NCI-H2227 (cell line): ENCODE measurements at regions not wholly inside any gene's neighbourhood (a gene's known extent, or its start where the extent isn't known, plus 50 kb on each side); places are given as distances from the start of the nearest gene placed in this dataset.

Source experiments
- DNase-seq: peaks from one replicate; lab custom pipeline; 2025; ENCODE audit not compliant: unreplicated experiment; lab: John Stamatoyannopoulos, UW

DNA sequence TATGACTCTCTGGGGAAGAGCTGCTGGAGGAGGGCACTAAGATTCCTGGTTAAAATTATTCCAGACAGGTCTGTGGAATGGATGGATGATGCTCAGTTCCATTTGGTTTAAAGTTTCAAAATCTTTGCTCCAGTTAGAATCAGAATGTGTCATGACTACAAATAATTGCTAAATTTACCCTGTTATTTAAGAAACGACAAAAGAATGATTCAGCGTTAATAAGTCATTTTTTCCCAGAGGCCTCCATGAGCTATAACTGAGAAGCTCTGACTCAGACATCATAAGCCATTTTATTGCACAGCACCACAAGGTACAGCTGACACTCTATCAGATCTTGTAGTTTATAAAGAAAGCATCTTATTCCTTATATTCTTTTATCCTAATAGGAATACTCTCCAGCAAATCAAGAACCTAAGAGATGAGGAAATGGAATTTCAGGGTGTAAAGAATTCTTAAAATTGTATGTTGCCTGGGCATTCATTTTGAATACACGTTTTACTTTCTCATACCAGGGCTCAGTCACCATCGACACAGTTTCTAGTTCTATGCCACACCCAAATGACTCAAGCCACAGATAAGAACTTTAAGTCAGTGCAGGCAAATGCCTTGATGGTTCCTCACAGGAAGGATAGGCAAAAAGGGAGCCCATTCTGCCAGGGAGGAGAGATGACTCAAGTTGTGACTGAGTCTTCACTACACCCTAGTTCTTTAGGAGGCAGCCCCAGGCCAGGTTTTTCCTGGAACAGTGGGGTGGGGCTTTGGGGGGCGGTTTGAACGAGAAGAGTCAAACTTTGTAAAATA, 636.0 kb downstream of the MMUT start:
- no peak for DNase-seq

DNA sequence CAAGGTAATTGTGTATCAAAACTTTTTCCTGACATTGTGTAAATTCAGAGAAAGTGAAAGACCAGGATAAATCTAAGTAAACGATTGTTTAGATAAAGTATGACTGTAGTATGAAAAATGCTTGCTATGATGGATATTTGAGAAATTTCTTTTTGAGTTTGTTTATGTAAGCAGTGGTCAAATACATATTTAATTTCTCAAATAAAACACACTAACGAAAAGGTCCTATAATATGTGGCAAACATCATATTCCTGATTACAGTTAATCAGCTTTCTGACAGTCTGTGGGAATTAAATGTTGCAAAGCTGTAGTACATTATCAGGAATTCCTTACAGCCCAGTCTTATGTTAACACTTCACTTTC, 636.9 kb downstream of the MMUT start:
- DNase-seq = no peak

DNA sequence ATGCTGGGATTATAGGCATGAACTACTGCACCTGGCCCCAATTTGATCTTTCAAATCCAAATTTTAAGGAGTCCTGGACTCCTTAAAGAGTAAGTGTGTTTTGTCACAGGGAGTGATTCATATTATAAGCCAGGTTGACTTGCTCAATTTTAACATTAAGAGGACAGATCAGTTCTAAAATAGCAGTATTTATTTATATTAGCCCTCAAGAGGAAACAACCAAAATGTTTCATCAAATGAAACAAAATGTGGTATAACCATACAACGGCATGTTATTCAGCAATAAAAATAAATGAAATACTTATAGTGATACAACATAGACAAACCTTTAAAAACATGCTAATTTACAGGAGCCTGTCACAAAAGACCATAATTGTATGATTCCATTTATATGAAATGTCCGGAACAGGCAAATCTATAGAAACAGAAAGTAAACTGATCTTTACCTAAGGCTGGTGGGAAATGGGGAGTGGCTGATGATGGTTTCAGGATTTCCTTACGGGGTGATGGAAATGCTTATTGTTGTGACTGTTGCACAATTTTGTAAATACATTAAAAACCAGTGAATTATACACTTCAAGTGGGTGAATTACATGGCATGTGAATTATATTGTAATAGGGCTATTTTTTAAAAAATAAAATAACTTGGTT, 637.4 kb downstream of the MMUT start:
- DNase-seq = no peak

DNA sequence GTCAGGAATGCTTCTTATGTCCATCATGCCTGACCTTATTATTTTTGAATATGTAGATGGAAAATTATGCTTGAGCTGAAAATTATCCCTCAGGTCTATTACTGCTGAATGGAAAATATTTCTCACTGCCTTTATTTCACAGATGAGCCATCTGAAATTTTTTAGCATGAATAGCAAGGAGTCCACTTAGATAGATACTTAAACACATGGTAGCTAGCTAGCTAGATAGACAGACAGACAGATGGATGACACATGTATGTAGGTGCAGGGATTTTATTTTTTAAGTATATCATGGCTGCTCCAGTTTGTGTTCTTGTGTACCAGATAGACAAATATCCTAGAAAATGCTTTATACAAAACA, 645.0 kb downstream of the MMUT start:
- DNase-seq = no peak

DNA sequence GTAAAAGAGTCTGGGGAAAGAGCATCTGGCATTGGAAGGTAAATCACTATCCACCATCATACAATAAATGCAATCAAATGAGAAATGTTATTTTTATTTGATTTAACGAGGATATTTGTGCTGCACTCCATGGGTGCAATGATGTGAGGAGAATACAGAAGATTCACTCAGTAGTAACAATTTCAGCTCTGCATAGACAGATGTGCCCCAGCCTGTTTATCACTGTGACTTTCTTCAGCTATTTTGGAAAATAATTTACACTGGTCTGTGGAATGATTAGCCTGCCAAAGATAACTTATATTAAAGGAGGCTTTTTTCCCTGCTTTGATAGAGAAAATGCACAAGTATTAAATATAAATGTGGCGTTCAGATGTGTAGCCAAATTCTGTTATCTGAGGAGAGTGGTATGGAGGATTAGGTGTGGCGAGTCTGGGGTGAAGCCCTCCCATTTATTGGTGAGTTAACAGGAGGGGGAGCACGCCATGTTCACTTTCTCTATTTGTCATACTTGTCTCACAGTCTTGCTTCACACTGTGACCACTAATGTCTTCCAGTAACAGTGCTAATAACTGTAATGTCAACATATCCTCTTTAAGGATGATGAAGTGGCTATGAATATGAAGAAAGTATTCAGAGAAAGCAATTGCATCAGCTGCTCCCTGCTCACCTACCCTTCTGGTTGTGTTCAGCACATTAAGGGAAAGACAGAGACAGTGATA, 645.6 kb downstream of the MMUT start:
- no peak for DNase-seq

DNA sequence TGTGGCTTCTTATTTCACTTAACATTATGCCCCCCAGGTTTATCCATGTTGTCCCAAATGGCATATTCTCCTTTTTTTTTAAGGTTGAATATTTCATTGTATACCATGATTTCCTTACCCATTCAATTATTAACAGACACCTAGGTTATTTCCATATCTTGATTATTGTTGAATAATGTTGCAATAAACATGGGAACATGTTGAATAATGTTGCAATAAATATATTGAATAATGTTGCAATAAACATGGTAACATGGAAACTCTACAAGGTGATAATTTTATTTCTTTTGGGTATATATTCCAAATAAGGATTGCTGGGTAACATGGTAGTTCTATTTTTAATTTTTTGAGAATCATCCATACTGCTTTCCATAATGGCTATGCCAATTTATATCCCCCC, 648.1 kb downstream of the MMUT start:
- no peak for DNase-seq

DNA sequence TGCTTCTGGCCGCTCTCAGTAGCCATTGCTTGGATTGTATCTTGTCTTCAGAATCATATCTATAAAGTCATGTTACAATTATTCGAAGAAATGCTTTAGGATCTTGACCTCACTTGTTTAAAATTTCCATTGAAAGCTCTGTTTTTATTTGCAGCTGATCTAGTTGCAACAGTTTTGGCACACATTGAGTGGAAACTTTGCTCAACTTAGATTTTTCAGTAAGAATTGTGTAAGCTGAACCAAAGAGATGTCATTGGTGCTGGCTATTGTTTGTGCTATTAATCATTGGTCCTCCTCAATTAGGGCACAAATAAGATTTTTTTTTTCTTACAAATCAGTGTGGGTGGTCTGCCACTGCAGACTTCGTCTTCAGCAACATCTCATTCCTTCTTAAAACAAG, 649.2 kb downstream of the MMUT start:
- DNase-seq = no peak

DNA sequence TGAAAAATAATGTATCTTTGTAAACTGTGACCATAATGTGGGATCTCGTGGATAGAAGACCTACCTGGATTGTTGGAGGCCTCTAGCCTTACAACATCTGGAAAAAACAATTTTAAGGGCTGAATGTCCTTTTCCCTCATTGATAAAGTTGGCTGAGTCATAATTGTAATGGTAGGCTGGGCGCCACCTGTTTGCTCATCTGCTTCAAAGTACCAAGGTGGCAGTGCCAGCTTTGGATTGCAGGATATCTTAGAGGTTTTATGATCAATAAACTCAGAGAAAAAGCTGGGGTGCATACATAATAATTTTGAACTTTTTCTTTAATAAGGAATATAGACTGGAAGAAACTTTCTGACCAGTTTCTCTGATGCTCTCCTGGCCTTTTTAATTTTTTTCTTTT, 653.4 kb downstream of the MMUT start:
- no peak for DNase-seq

DNA sequence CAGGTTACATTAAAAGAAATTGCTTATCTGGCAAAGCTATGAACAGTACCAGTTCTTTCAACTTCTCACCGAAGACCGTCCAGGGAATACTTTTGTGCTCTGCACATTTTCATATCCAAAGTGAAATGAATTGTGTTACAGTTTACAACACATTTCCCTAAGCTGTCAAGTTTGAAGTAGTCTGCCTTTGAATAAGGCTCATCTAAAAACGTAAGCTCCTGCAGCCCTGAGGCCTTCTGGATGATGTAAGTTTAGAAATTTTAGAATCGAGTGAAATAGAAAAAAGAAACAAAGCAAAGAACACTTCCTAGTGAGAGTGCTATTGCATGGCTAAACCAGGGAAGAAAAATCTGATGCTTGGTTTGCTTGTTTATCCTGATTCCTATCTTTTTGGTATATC, 653.8 kb downstream of the MMUT start:
- DNase-seq = no peak

DNA sequence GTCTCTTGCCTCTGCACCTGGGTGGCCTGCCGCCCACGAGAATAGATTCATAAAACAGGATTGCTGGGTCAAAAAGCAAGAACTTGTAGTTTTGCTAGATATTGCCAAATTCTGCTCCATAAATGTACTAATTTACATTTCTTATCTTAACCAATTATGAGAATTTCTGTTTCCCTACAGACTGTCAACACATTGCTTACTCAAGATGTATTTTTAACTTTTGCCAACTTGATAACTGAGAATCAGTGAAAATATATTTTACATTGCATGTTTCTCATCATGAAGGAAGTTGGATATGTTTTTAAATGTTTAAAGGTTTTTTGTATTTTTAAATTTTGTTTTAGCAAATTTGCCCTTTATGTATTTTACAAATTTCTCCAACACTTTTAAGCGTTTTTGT, 664.8 kb downstream of the MMUT start:
- DNase-seq = no peak

DNA sequence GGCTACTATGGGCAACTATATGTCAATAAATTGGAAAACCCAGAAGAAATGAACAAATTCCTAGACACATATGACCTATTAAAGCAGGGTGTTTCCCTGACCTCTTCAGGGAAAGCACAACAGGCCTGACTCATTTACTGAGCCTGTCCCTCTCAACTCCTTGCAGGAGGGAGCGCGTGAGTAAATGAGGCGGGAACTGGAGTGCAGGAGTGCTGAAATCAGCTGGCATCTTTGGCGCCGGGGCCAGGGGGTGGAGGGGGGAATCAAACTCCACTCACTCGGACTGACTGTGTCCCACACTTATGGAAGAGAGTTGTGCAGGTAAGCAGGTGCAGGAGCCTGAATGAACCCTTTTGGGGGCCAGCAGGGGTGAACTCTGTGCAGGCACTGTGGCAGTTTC, 671.2 kb upstream of the PTCHD4 start:
- no peak for DNase-seq

DNA sequence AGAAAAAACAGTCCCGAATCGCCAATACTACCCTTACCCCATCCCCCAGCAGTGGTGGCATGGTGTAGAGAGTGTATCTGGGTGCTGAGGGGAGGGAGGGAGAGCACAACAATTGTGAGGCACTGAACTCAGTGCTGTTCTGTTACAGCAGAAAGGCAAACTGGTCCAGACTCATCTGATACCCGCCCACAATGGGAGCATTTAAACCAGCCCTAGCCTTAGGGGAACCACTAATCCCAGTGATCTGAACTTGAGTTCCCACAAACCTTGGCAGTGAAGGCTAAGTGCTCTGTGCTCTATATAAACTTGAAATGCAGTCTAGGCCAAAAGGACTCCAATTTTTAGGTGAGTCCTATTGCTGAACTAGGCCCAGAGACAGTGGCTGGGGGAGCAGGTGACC, 666.4 kb upstream of the PTCHD4 start:
- DNase-seq = no peak

DNA sequence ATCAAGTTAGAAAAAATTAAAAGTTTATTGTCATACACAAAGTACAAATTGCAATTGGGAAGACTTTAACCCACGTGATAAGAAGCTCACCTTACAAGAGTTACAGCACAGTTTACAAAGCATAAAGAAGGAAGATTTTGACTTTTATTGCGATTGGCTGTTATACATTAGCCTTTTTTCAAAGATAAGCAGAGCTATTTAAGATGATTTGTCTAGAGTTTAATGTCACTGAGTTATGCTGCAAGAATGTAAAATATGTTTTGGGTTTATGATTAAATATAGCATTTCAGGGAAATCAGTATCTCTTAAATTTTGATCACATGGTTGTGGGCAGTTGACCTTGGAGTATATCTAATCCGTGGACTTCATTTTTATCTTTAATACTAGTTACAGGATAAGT, 664.2 kb upstream of the PTCHD4 start:
- no peak for DNase-seq

DNA sequence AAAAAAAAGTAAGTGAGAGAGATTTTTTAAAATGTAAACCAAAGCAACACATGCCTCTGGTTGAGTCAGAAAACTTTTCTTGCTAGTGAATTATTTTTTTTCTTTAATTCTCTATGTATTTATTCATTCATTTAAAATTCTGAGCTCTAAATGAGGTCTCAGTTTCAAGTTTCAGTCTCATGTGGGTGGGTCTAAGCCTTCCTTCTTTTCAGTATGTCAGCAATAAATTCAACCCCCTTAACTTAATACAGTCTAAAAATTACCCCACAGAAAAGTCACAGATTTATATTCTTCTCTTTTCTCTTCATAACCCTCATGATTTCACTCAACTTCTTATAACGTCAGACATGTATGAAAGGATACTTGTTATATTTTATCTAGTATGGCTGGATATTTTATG, 663.3 kb upstream of the PTCHD4 start:
- DNase-seq = no peak

DNA sequence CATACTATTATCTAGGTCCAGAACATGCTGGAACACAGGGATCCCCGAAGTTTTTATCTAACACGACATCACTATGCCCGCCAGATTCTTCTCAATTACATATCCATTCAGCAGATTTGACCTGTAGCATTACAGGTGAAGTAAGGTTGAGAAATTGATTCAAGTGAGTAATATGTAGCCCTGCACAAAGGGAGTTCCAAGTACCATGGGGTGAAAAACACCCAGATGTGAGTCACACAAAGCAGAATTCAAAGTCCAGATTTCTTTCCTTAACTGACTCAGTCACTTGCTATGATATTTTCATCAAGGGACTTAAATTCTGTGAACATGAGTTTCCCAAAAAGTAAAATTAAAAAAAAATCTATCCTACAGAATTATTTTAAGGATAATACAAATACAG, 655.4 kb upstream of the PTCHD4 start:
- no peak for DNase-seq

DNA sequence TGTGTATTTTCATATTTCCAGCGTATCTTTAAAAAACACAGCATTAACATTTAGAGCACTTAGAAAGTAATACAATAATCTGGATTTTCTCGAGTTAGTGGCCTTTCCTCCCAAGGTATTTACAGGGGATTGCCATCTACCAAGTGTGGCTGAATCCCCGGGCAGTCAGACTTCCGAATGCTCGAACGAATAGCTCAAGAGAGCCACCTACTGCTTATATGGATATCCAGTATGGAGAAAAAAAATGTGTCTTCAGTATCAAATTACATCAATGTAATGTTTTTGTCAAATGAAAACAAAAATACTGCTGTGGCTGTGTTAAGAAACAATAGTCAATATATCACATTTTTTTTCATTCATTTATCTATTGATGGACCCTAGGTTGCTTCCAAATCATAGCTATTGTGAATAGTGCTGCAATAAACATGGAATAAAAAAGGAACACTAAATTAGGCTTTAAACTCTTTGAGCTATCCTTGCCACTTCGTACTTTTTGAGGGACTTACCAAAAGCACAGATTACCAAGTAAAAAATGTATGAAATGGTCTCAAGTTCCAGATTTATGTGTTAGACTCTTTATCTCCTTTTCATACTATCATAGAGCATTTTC, 654.5 kb upstream of the PTCHD4 start:
- DNase-seq = peak; percentile 13

DNA sequence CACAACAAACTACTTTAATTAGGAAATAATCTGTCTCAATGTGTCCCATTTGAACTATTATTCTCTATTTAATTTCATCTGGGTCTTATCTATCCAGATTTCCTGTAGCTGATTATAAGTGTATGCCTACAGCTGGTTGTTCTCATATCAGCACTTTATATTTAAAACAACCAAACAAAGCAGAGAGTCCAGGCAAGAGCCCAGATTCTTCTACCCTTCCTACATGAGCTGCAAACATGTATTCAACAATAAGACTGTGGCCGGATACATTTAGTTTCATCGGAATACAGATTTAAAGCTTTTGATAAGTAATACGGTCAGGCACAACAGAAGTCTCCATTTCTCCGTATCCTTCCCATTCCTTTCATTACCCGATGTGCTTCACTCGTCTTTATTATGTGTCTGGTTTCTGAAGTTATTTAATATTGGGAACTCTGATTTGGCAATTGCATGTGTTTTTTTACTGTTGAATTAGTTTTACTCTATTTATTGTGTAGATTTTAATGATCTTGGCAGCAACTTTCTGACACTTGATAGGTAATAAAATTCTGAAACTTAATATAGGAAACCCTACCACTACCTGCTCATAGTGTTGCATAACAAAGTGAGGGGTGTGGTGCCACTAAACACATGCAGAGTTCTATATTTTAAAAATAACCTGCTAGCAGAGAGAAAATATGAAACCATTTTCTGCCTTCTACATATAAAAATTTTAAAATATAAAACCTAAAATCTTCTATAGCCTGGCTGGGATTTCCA, 653.5 kb upstream of the PTCHD4 start:
- DNase-seq = no peak

DNA sequence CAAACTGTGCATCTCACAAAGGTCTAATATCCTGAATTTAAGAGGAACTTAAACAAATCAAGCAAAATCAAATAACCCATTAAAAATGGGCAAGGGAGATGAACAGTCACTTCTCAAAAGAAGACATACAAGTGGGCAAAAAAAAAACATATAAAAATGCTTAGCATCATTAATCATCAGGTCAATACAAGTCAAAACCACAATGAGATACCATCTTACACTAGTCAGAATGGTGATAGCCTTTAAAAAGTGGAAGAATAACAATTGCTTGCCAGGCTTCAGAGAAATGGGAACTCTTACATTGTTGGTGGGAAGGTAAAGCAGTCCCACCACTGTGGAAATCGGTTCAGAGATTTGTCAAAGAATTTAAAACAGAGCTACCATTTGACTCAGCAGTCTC, 646.7 kb upstream of the PTCHD4 start:
- DNase-seq = no peak

DNA sequence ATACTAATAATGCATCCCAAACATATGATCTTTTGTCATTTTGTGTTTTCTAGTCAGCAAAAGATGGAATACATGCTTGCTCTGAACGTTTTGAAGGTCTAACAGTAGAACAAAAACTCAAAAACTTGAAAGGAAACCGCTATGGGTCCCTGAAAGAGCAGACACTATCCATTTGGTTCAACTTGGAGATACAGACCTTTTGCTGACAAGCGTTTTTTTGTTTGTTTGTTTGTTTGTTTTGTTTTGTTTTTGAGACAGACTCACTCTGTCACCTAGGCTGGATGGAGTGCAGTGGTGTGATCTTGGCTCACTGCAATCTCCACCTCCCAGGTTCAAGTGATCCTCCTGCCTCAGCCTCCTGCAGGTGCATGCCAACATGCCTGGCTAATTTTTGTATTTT, 644.3 kb upstream of the PTCHD4 start:
- DNase-seq = no peak

DNA sequence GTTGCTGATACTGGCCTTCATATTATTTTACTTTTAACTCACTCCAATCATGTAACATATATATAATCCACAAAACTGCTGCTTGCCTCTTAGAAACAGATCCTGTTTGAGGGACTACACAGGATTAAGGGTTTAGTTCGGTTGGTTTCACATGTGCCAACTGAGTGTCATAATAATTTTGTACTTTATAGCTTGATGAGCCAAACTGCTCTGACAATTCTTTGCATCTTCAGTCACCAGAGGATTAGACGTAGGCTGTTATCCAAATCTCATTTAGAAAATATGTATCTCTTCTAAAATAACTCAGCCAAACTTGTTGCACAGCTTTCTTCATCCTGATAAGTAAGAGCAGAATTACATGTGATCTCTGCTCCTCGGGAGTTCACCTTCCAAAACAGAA, 643.6 kb upstream of the PTCHD4 start:
- no peak for DNase-seq

DNA sequence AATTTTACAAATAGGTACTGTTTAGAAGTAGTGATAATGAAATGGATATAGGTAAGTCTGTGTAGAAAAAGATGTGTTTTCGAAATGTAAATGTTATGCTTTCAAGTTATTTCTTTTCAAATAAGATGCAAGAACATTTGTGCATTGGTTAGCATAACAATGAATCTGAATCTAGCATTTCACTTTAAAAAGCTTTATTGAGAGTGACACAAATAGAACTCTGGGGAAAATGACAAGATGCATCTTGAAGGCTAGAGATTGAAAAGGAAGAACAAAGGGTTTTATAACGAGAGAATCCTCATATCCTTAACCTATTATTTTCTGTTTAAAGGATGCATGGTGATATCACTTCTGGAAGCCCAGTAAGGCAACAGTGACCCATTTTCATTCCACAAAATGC, 639.9 kb upstream of the PTCHD4 start:
- no peak for DNase-seq
